K562 (cell line): ENCODE measurements at regions not wholly inside any gene's neighbourhood (a gene's known extent, or its start where the extent isn't known, plus 50 kb on each side); places are given as distances from the start of the nearest gene placed in this dataset.

Experiments used
- BCOR ChIP-seq: fragments of 450-650 bp; IDR thresholded peaks from 2 replicates; pipeline ENCODE4 v1.6.1; 2016
- BRD9 ChIP-seq: fragments of 450-650 bp; IDR thresholded peaks from 2 replicates; pipeline ENCODE4 v1.6.1; 2018; ENCODE audit warnings: low read depth; ENCODE audit not compliant: partially characterized antibody
- CBX5 ChIP-seq: IDR thresholded peaks from 2 replicates; pipeline ENCODE4 v1.6.1; 2014; ENCODE audit warnings: low read depth, borderline replicate concordance
- COPS2 ChIP-seq: fragments of 450-650 bp; conservative IDR thresholded peaks from 2 replicates; pipeline ENCODE4 v1.6.1; 2016; ENCODE audit warnings: mild to moderate bottlenecking, moderate library complexity
- FOXP1 ChIP-seq: sonication (generic); formaldehyde crosslinking; IDR thresholded peaks from 2 replicates; pipeline ENCODE4 v1.8.0; 2022; ENCODE audit warnings: mild to moderate bottlenecking, missing genetic modification reagents
- GTF2F1 ChIP-seq: IDR thresholded peaks from 2 replicates; pipeline ENCODE4 v1.6.1; 2011; ENCODE audit warnings: low read depth, low read length, improper control_type of control experiment
- HMG20B ChIP-seq: fragments of 250-450 bp; sonication (Bioruptor Pico); IDR thresholded peaks from 2 replicates; pipeline ENCODE4 v1.5.0; 2021; ENCODE audit warnings: mild to moderate bottlenecking
- HNRNPUL1 ChIP-seq: fragments of 200-400 bp; formaldehyde crosslinking; IDR thresholded peaks from 2 replicates; pipeline ENCODE4 v1.6.1; 2017; ENCODE audit warnings: low read length
- MYC ChIP-seq, 2 experiments: fragments of 250-450 bp in 1 of 2; sonication (Bioruptor Pico) in 1 of 2; IDR thresholded peaks; 2 replicates each; pipeline versions ENCODE4 v1.5.1 to v1.6.1; 2012 to 2021; ENCODE audit warnings: low read depth in 2 of 2, borderline replicate concordance in 1 of 2, improper control_type of control experiment in 1 of 2, low read length in 1 of 2, mild to moderate bottlenecking in 1 of 2, moderate library complexity in 1 of 2
- NFXL1 ChIP-seq: fragments of 450-650 bp; formaldehyde crosslinking; IDR thresholded peaks from 2 replicates; pipeline ENCODE4 v1.4.0; 2021; ENCODE audit warnings: mild to moderate bottlenecking
- POLR2A ChIP-seq: fragments of 450-650 bp; conservative IDR thresholded peaks from 2 replicates; pipeline ENCODE4 v1.6.1; 2016
- POLR2AphosphoS5 ChIP-seq: IDR thresholded peaks from 2 replicates; pipeline ENCODE4 v1.6.1; 2011; ENCODE audit warnings: mild to moderate bottlenecking, low read depth, low read length, moderate library complexity; ENCODE audit not compliant: control insufficient read depth, insufficient read depth
- RBBP5 ChIP-seq: fragments of 200-600 bp; sonication (generic); IDR thresholded peaks from 2 replicates; pipeline ENCODE4 v1.6.1; 2012; ENCODE audit warnings: borderline replicate concordance, mild to moderate bottlenecking, low read length, control low read depth, inconsistent platforms; ENCODE audit not compliant: insufficient read depth, poor library complexity, severe bottlenecking
- WHSC1 ChIP-seq: IDR thresholded peaks from one replicate; pipeline ENCODE4 v1.6.1; 2012; ENCODE audit warnings: low read length, control low read depth, inconsistent platforms
- ZNF57 ChIP-seq: fragments of 450-650 bp; formaldehyde crosslinking; IDR thresholded peaks from 2 replicates; pipeline ENCODE4 v1.4.0; 2020; ENCODE audit warnings: mild to moderate bottlenecking, moderate library complexity
- ZNF76 ChIP-seq: fragments of 250-450 bp; sonication (Bioruptor Pico); IDR thresholded peaks from 2 replicates; pipeline ENCODE4 v1.4.0; 2020; ENCODE audit warnings: mild to moderate bottlenecking, moderate library complexity, borderline replicate concordance
- TF ChIP-seq, protein P1 (sequence below): fragments of 250-450 bp; sonication (Bioruptor Pico); IDR thresholded peaks from 2 replicates; pipeline ENCODE4 v1.8.0; 2022; ENCODE audit warnings: moderate library complexity, mild to moderate bottlenecking, inconsistent platforms
- TF ChIP-seq, protein P2 (sequence below): fragments of 450-650 bp; IDR thresholded peaks from 2 replicates; pipeline ENCODE4 v1.6.1; 2018; ENCODE audit not compliant: partially characterized antibody
- TF ChIP-seq, protein P3 (sequence below): sonication (generic); formaldehyde crosslinking; IDR thresholded peaks from 2 replicates; pipeline ENCODE4 v1.9.0; 2022; ENCODE audit warnings: mild to moderate bottlenecking, missing genetic modification reagents
- TF ChIP-seq, protein P4 (sequence below): sonication (generic); formaldehyde crosslinking; IDR thresholded peaks from 2 replicates; pipeline ENCODE4 v1.8.1; 2022; ENCODE audit warnings: missing genetic modification reagents
- TF ChIP-seq, protein P5 (sequence below): fragments of 250-450 bp; sonication (Bioruptor Pico); IDR thresholded peaks from 2 replicates; pipeline ENCODE4 v1.4.0; 2020; ENCODE audit warnings: mild to moderate bottlenecking

DNA sequence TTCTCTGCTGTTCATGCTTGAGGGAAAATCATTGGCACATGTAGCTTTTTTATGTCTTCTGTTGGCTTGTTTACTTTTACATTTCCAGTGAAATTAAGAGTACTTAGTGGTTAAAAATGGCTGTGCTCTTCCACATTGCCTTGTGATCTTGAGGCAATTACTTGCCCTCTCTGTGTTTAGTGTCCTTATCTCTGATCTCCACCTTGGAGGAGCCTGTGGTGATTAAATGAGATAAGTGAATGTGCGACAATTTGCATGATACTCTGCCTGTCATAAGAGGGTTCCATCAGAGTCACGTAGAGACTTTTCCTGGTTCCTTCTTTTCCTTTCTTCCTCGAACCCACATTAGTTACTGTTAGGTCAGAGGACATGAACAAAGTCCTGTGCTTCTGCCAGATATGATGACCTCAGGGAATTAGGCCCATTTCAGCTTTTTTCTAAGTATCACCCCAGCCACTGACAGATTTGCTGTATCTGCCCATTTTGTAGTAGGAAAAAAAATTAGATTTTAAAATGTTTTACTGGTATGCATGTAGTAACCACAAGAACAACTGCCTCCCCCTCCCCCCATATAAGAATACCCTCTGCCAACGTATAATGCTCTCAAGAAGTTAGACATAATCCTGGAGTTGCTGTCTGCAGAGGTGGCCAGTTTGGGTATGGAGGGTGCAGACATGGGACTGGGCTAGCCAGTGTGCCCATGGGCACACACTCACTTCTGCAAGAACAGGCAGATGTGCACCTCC, 51.9 kb downstream of the TET3 start (continued):
- no peak for TF ChIP-seq ZNF76 (CRISPR knock-in tag)
- no peak for TF ChIP-seq FOXP1 (CRISPR knock-in tag)
- TF ChIP-seq BRD9 = peak; percentile 98
- TF ChIP-seq COPS2 = no peak
- TF ChIP-seq, protein P1, sequence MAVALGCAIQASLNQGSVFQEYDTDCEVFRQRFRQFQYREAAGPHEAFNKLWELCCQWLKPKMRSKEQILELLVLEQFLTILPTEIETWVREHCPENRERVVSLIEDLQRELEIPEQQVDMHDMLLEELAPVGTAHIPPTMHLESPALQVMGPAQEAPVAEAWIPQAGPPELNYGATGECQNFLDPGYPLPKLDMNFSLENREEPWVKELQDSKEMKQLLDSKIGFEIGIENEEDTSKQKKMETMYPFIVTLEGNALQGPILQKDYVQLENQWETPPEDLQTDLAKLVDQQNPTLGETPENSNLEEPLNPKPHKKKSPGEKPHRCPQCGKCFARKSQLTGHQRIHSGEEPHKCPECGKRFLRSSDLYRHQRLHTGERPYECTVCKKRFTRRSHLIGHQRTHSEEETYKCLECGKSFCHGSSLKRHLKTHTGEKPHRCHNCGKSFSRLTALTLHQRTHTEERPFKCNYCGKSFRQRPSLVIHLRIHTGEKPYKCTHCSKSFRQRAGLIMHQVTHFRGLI (CRISPR knock-in tag) = no peak
- TF ChIP-seq RBBP5 = no peak
- TF ChIP-seq MYC (IDR thresholded peaks at IDR 0.05; ENCODE audit: low read depth, low read length) = peak; percentile 27; the same call in 1 of the 2 replicates
- no peak for TF ChIP-seq MYC (CRISPR knock-in tag; IDR thresholded peaks at IDR 0.05; ENCODE audit: borderline replicate concordance, low read depth)
- no peak for TF ChIP-seq GTF2F1
- TF ChIP-seq NFXL1 (CRISPR knock-in tag) = no peak
- TF ChIP-seq CBX5 = no peak
- peak; percentile 95 for TF ChIP-seq BCOR
- TF ChIP-seq, protein P2, sequence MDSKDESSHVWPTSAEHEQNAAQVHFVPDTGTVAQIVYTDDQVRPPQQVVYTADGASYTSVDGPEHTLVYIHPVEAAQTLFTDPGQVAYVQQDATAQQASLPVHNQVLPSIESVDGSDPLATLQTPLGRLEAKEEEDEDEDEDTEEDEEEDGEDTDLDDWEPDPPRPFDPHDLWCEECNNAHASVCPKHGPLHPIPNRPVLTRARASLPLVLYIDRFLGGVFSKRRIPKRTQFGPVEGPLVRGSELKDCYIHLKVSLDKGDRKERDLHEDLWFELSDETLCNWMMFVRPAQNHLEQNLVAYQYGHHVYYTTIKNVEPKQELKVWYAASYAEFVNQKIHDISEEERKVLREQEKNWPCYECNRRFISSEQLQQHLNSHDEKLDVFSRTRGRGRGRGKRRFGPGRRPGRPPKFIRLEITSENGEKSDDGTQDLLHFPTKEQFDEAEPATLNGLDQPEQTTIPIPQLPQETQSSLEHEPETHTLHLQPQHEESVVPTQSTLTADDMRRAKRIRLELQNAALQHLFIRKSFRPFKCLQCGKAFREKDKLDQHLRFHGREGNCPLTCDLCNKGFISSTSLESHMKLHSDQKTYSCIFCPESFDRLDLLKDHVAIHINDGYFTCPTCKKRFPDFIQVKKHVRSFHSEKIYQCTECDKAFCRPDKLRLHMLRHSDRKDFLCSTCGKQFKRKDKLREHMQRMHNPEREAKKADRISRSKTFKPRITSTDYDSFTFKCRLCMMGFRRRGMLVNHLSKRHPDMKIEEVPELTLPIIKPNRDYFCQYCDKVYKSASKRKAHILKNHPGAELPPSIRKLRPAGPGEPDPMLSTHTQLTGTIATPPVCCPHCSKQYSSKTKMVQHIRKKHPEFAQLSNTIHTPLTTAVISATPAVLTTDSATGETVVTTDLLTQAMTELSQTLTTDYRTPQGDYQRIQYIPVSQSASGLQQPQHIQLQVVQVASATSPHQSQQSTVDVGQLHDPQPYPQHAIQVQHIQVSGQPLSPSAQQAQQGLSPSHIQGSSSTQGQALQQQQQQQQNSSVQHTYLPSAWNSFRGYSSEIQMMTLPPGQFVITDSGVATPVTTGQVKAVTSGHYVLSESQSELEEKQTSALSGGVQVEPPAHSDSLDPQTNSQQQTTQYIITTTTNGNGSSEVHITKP = no peak
- TF ChIP-seq POLR2AphosphoS5 = peak; percentile 86
- TF ChIP-seq, protein P3, sequence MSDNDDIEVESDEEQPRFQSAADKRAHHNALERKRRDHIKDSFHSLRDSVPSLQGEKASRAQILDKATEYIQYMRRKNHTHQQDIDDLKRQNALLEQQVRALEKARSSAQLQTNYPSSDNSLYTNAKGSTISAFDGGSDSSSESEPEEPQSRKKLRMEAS = no peak
- no peak for TF ChIP-seq HNRNPUL1
- TF ChIP-seq, protein P4, sequence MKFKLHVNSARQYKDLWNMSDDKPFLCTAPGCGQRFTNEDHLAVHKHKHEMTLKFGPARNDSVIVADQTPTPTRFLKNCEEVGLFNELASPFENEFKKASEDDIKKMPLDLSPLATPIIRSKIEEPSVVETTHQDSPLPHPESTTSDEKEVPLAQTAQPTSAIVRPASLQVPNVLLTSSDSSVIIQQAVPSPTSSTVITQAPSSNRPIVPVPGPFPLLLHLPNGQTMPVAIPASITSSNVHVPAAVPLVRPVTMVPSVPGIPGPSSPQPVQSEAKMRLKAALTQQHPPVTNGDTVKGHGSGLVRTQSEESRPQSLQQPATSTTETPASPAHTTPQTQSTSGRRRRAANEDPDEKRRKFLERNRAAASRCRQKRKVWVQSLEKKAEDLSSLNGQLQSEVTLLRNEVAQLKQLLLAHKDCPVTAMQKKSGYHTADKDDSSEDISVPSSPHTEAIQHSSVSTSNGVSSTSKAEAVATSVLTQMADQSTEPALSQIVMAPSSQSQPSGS = no peak
- TF ChIP-seq ZNF57 (CRISPR knock-in tag) = no peak
- no peak for TF ChIP-seq WHSC1
- TF ChIP-seq, protein P5, sequence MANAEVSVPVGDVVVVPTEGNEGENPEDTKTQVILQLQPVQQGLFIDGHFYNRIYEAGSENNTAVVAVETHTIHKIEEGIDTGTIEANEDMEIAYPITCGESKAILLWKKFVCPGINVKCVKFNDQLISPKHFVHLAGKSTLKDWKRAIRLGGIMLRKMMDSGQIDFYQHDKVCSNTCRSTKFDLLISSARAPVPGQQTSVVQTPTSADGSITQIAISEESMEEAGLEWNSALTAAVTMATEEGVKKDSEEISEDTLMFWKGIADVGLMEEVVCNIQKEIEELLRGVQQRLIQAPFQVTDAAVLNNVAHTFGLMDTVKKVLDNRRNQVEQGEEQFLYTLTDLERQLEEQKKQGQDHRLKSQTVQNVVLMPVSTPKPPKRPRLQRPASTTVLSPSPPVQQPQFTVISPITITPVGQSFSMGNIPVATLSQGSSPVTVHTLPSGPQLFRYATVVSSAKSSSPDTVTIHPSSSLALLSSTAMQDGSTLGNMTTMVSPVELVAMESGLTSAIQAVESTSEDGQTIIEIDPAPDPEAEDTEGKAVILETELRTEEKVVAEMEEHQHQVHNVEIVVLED (CRISPR knock-in tag) = no peak
- TF ChIP-seq POLR2A = no peak
- no peak for TF ChIP-seq HMG20B (CRISPR knock-in tag)
